H9 (cell line): ENCODE measurements at regions not wholly inside any gene's neighbourhood (a gene's known extent, or its start where the extent isn't known, plus 50 kb on each side); places are given as distances from the start of the nearest gene placed in this dataset.

Experiments
- DNase-seq: peaks from one replicate; pipeline ENCODE4 v3.0.0-alpha.2; 2017
- H2AFZ ChIP-seq: one replicate; pipeline ENCODE4 v1.6.1; 2013; ENCODE audit warnings: mild to moderate bottlenecking, low read length, control low read depth, moderate library complexity
- H2AK5ac ChIP-seq: 2 replicates; pipeline ENCODE4 v1.6.1; 2013; ENCODE audit warnings: low read length, control low read depth, mixed read lengths; ENCODE audit not compliant: insufficient read length
- H2BK120ac ChIP-seq: one replicate; pipeline ENCODE4 v1.6.1; 2013; ENCODE audit warnings: low read depth, mild to moderate bottlenecking, low read length, control low read depth, inconsistent platforms; ENCODE audit not compliant: poor library complexity, severe bottlenecking
- H2BK12ac ChIP-seq: 2 replicates; pipeline ENCODE4 v1.6.1; 2013; ENCODE audit warnings: low read length, control low read depth, mixed read lengths, low read depth; ENCODE audit not compliant: insufficient read length
- H2BK15ac ChIP-seq: 2 replicates; pipeline ENCODE4 v1.6.1; 2013; ENCODE audit warnings: low read depth, low read length, control low read depth
- H2BK20ac ChIP-seq: one replicate; pipeline ENCODE4 v1.6.1; 2013; ENCODE audit warnings: low read depth, mild to moderate bottlenecking, low read length, control low read depth, inconsistent platforms; ENCODE audit not compliant: poor library complexity, severe bottlenecking
- H2BK5ac ChIP-seq: 2 replicates; pipeline ENCODE4 v1.6.1; 2013; ENCODE audit warnings: low read length, control low read depth, mixed read lengths; ENCODE audit not compliant: insufficient read length
- H3K14ac ChIP-seq: 2 replicates; pipeline ENCODE4 v1.6.1; 2013; ENCODE audit warnings: low read length, control low read depth; ENCODE audit not compliant: insufficient read depth
- H3K18ac ChIP-seq: 2 replicates; pipeline ENCODE4 v1.6.1; 2013; ENCODE audit warnings: low read depth, mild to moderate bottlenecking, mixed read lengths, low read length, control low read depth; ENCODE audit not compliant: insufficient read length
- H3K23ac ChIP-seq: 2 replicates; pipeline ENCODE4 v1.6.1; 2013; ENCODE audit warnings: low read length, control low read depth, mixed read lengths, low read depth; ENCODE audit not compliant: insufficient read length
- H3K23me2 ChIP-seq: 2 replicates; pipeline ENCODE4 v1.6.1; 2013; ENCODE audit warnings: low read depth, mild to moderate bottlenecking, mixed read lengths, low read length, control low read depth; ENCODE audit not compliant: insufficient read length, poor library complexity, severe bottlenecking
- H3K27ac ChIP-seq: 2 replicates; pipeline ENCODE4 v1.5.1; 2013; ENCODE audit warnings: low read length, control low read depth, mixed read lengths, low read depth; ENCODE audit not compliant: insufficient read length
- H3K27me3 ChIP-seq: 2 replicates; pipeline ENCODE4 v1.6.1; 2013; ENCODE audit warnings: low read length, control low read depth, inconsistent platforms; ENCODE audit not compliant: insufficient read depth
- H3K4ac ChIP-seq: 2 replicates; pipeline ENCODE4 v1.6.1; 2013; ENCODE audit warnings: low read depth, mild to moderate bottlenecking, control low read depth, inconsistent platforms, low read length, moderate library complexity
- H3K4me1 ChIP-seq: 2 replicates; pipeline ENCODE4 v1.6.1; 2013; ENCODE audit warnings: low read length, control low read depth, inconsistent platforms; ENCODE audit not compliant: insufficient read depth
- H3K4me2 ChIP-seq: 2 replicates; pipeline ENCODE4 v1.6.1; 2013; ENCODE audit warnings: low read length, control low read depth, mixed read lengths; ENCODE audit not compliant: insufficient read length, insufficient read depth
- H3K56ac ChIP-seq: 2 replicates; pipeline ENCODE4 v1.6.1; 2013; ENCODE audit warnings: low read depth, mild to moderate bottlenecking, mixed read lengths, low read length, control low read depth; ENCODE audit not compliant: insufficient read length
- H3K79me1 ChIP-seq: 2 replicates; pipeline ENCODE4 v1.6.1; 2013; ENCODE audit warnings: low read depth, mild to moderate bottlenecking, moderate library complexity, low read length, control low read depth, inconsistent platforms; ENCODE audit not compliant: insufficient read depth, poor library complexity, severe bottlenecking
- H3K79me2 ChIP-seq: 2 replicates; pipeline ENCODE4 v1.6.1; 2013; ENCODE audit warnings: low read length, control low read depth, inconsistent platforms; ENCODE audit not compliant: insufficient read depth
- H3K9ac ChIP-seq: 2 replicates; pipeline ENCODE4 v1.6.1; 2013; ENCODE audit warnings: low read length, control low read depth, mixed read lengths; ENCODE audit not compliant: insufficient read length; ENCODE audit errors: extremely low read depth
- H3K9me3 ChIP-seq: one replicate; pipeline ENCODE4 v1.6.1; 2013; ENCODE audit warnings: low read depth, low read length, inconsistent platforms; ENCODE audit not compliant: control insufficient read depth
- H3T11ph ChIP-seq: one replicate; pipeline ENCODE4 v1.6.1; 2013; ENCODE audit warnings: mild to moderate bottlenecking, low read length, control low read depth, inconsistent platforms
- H4K20me1 ChIP-seq: one replicate; pipeline ENCODE4 v1.6.1; 2013; ENCODE audit not compliant: control insufficient read depth, insufficient read length, insufficient read depth
- H4K5ac ChIP-seq: 2 replicates; pipeline ENCODE4 v1.6.1; 2013; ENCODE audit warnings: low read depth, mild to moderate bottlenecking, mixed read lengths, low read length, control low read depth; ENCODE audit not compliant: insufficient read length
- H4K8ac ChIP-seq: replicated peaks from 2 replicates; pipeline ENCODE4 v1.6.1; 2013; ENCODE audit warnings: low read length, control low read depth, mixed read lengths, low read depth; ENCODE audit not compliant: insufficient read length
- H4K91ac ChIP-seq: 2 replicates; pipeline ENCODE4 v1.6.1; 2013; ENCODE audit warnings: low read depth, mild to moderate bottlenecking, moderate library complexity, mixed read lengths, low read length, control low read depth; ENCODE audit not compliant: insufficient read length
- H3K27ac Mint-ChIP-seq, 3 experiments: 2 replicates in 2 of 3; 3 replicates in 1 of 3; pipeline ENCODE4 v1.8.0; 2020 to 2021; ENCODE audit warnings: mixed read lengths in 3 of 3, mild to moderate bottlenecking in 1 of 3, moderate library complexity in 1 of 3
- H3K27me3 Mint-ChIP-seq: 2 replicates; pipeline ENCODE4 v1.8.0; 2021; ENCODE audit warnings: low read depth, mild to moderate bottlenecking, moderate library complexity, mixed read lengths
- H3K36me3 Mint-ChIP-seq, 3 experiments: 2 replicates in 2 of 3; 3 replicates in 1 of 3; pipeline ENCODE4 v1.8.0; 2020 to 2021; ENCODE audit warnings: low read depth in 3 of 3, mixed read lengths in 3 of 3; ENCODE audit not compliant: insufficient read depth in 1 of 3
- H3K4me1 Mint-ChIP-seq, 2 experiments: 2 replicates each; pipeline ENCODE4 v1.8.0; 2020; ENCODE audit warnings: mixed read lengths in 2 of 2
- H3K4me3 Mint-ChIP-seq, 2 experiments: 2 replicates in 1 of 2; 3 replicates in 1 of 2; pipeline ENCODE4 v1.8.0; 2020 to 2021; ENCODE audit warnings: mild to moderate bottlenecking in 2 of 2, mixed read lengths in 2 of 2, moderate library complexity in 1 of 2
- H3K9me3 Mint-ChIP-seq, 2 experiments: 2 replicates in 1 of 2; 3 replicates in 1 of 2; pipeline ENCODE4 v1.8.0; 2020; ENCODE audit warnings: mild to moderate bottlenecking in 2 of 2, mixed read lengths in 2 of 2, moderate library complexity in 1 of 2
- WGBS: extraction: QIAGEN DNeasy Blood & Tissue Kit; methylation state at CpG from one replicate; pipeline ENCODE4 v1.1.7; 2013; ENCODE audit warnings: missing lambda C conversion rate, low lambda C conversion rate, mixed read lengths; ENCODE audit not compliant: insufficient read length; ENCODE audit errors: extremely low coverage; 5-methylcytosine and 5-hydroxymethylcytosine counted together
- TF ChIP-seq, protein P1 (sequence below): fragments of 200-600 bp; sonication (generic); conservative IDR thresholded peaks from 3 replicates; pipeline ENCODE4 v1.8.0; 2021; ENCODE audit warnings: antibody characterized with exemption, mild to moderate bottlenecking

- Histone ChIP-seq H2BK120ac (no peak overlapping the region), H3K18ac (no peak overlapping the region), H3K79me2 (no peaks in the 10 kb centered on the region), H3K23me2 (no peaks in the 10 kb centered on the region), H3K4me2 (no peak overlapping the region), H2AK5ac (no peak overlapping the region), H4K20me1 (no peaks in the 10 kb centered on the region), H2BK15ac (no peak overlapping the region), H3K56ac (no peak overlapping the region), H3K4ac (no peak overlapping the region), H2BK5ac (no peak overlapping the region), H2BK20ac (no peak overlapping the region), H3K27me3 (no peaks in the 10 kb centered on the region), H3K27ac (no peak overlapping the region), H3K14ac (no peak overlapping the region), H3T11ph (no peak overlapping the region), H3K79me1 (no peaks in the 10 kb centered on the region), H3K23ac (no peak overlapping the region), H3K9ac (no peak overlapping the region), H3K4me1 (peaks cover 8% of the 10 kb centered on the region; the same call in 1 of the 2 replicates), H2AFZ (no peak overlapping the region), H4K91ac (no peak overlapping the region), H2BK12ac (no peak overlapping the region), H4K8ac (no peak overlapping the region), H4K5ac (no peak overlapping the region), H3K9me3 (no peaks in the 10 kb centered on the region)
- H3K36me3 Mint-ChIP-seq: peaks cover 0 to 9% (median 0%) of the 10 kb centered on the region in 3 experiments; a peak in 3 of 7 replicates
- H3K27me3 Mint-ChIP-seq: peaks cover 76% of the 10 kb centered on the region
- WGBS: no CpG with 5 or more reads among the region's 3 CpGs
- TF ChIP-seq, protein P1, sequence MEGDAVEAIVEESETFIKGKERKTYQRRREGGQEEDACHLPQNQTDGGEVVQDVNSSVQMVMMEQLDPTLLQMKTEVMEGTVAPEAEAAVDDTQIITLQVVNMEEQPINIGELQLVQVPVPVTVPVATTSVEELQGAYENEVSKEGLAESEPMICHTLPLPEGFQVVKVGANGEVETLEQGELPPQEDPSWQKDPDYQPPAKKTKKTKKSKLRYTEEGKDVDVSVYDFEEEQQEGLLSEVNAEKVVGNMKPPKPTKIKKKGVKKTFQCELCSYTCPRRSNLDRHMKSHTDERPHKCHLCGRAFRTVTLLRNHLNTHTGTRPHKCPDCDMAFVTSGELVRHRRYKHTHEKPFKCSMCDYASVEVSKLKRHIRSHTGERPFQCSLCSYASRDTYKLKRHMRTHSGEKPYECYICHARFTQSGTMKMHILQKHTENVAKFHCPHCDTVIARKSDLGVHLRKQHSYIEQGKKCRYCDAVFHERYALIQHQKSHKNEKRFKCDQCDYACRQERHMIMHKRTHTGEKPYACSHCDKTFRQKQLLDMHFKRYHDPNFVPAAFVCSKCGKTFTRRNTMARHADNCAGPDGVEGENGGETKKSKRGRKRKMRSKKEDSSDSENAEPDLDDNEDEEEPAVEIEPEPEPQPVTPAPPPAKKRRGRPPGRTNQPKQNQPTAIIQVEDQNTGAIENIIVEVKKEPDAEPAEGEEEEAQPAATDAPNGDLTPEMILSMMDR: no peak
- H3K4me1 Mint-ChIP-seq: peaks cover 50 to 52% of the 10 kb centered on the region in 2 experiments
- H3K4me3 Mint-ChIP-seq: no peak overlapping the region
- no peak for DNase-seq
- H3K27ac Mint-ChIP-seq: no peak overlapping the region
- H3K9me3 Mint-ChIP-seq: peaks cover 8 to 13% of the 10 kb centered on the region in 2 experiments; a peak in 3 of 5 replicates
Observed at GRCh38 chr1:5269901-5270300, 615.5 kb downstream of the AJAP1 start.
